ENCODE measurements at regions not wholly inside any gene's neighbourhood (a gene's known extent, or its start where the extent isn't known, plus 50 kb on each side); places are given as distances from the start of the nearest gene placed in this dataset.
"Not testable (repeated sequence)": the region's sequence is repeated elsewhere in the genome, so short reads cannot be mapped to it uniquely, and the experiment has no call there.

- WGBS (ENCODE audit: insufficient coverage, low lambda C conversion rate), result no CpG with 5 or more reads among the region's 5 CpGs
- Histone ChIP-seq H3K36me3 (ENCODE audit: control insufficient read depth, insufficient read depth, low read length) (no peaks in the 10 kb centered on the region), H3K4me1 (ENCODE audit: control insufficient read depth, insufficient read depth, low read length) (no peaks in the 10 kb centered on the region), H3K27me3 (ENCODE audit: control insufficient read depth, insufficient read depth, low read length) (no peaks in the 10 kb centered on the region), H3K27ac (ENCODE audit: low read length) (no peak overlapping the region), H3K9me3 (ENCODE audit: control insufficient read depth, low read depth, low read length) (no peaks in the 10 kb centered on the region), H3K4me3 (ENCODE audit: low read length) (no peak overlapping the region)
- peak in 1 of 2 donors; percentile 17 for DNase-seq
Observed at GRCh38 chrX:131402124-131402811, 113.2 kb upstream of the IGSF1 start.

DNA sequence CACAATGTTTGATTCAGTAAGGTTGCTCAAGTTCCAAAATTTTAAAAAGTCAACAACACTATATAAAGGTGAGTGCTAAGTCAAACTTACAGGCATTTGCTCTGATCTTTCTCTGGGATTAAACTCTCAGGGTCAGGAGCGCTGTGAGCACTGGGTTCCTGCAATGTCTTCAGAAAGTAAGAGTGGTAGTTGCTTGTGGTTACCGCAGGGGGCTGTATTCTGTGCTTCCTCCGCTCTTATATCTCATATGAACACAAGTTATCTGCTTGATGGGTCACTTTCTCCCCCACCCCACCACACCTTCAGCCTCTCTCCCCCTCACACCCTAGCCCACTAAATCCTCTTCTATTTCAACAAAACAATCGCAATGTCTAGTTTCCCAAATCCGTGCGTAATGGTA lies 116.4 kb upstream of the IGSF1 start:
- H3K36me3 ChIP-seq (ENCODE audit: control insufficient read depth, insufficient read depth, low read length), result no peaks in the 10 kb centered on the region
- H3K27me3 ChIP-seq (ENCODE audit: control insufficient read depth, insufficient read depth, low read length), result no peaks in the 10 kb centered on the region
- no peak overlapping the region for H3K27ac ChIP-seq (ENCODE audit: low read length)
- H3K4me1 ChIP-seq (ENCODE audit: control insufficient read depth, insufficient read depth, low read length), result no peaks in the 10 kb centered on the region
- H3K4me3 ChIP-seq (ENCODE audit: low read length), result no peak overlapping the region
- DNase-seq, result no peak
- WGBS (ENCODE audit: insufficient coverage, low lambda C conversion rate), result 0% methylated on average over 1 of the region's 6 CpGs
- H3K9me3 ChIP-seq (ENCODE audit: control insufficient read depth, low read depth, low read length), result no peaks in the 10 kb centered on the region

GRCh38 chrX:131424895-131425294 lies 119.0 kb upstream of the OR13H1 start:
- WGBS (ENCODE audit: insufficient coverage, low lambda C conversion rate), result no CpG with 5 or more reads among the region's 2 CpGs
- peaks cover 2% of the 10 kb centered on the region for H3K9me3 ChIP-seq (ENCODE audit: control insufficient read depth, low read depth, low read length)
- H3K27ac ChIP-seq (ENCODE audit: low read length), result no peak overlapping the region
- DNase-seq, result no peak
- no peaks in the 10 kb centered on the region for H3K4me1 ChIP-seq (ENCODE audit: control insufficient read depth, insufficient read depth, low read length)
- no peaks in the 10 kb centered on the region for H3K27me3 ChIP-seq (ENCODE audit: control insufficient read depth, insufficient read depth, low read length)
- H3K36me3 ChIP-seq (ENCODE audit: control insufficient read depth, insufficient read depth, low read length), result no peaks in the 10 kb centered on the region
- H3K4me3 ChIP-seq (ENCODE audit: low read length), result no peak overlapping the region

DNA sequence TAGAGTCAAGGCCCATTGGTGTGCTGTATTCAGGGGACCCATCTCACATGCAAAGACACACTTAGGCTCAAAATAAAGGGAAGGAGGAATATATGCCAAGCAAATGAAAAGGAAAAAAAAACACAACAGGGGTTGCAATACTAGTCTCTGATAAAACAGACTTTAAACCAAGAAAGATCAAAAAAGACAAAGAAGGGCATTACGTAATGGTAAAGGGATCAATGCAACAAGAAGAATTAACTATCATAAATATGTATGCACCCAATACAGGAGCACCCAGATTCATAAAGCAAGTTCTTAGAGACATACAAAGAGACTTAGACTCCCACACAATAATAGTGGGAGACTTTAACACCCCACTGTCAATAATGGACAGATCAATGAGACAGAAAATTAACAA lies 113.4 kb upstream of the OR13H1 start:
- not testable (repeated sequence) for H3K36me3 ChIP-seq (ENCODE audit: control insufficient read depth, insufficient read depth, low read length); H3K9me3 ChIP-seq (ENCODE audit: control insufficient read depth, low read depth, low read length); DNase-seq; H3K4me1 ChIP-seq (ENCODE audit: control insufficient read depth, insufficient read depth, low read length); H3K27ac ChIP-seq (ENCODE audit: low read length); H3K27me3 ChIP-seq (ENCODE audit: control insufficient read depth, insufficient read depth, low read length); H3K4me3 ChIP-seq (ENCODE audit: low read length)
- no CpG with 5 or more reads among the region's 1 CpG for WGBS (ENCODE audit: insufficient coverage, low lambda C conversion rate)

GRCh38 chrX:131441033-131441432 lies 102.8 kb upstream of the OR13H1 start:
- peak; percentile 3 to 26 for DNase-seq
- no CpG with 5 or more reads among the region's 2 CpGs for WGBS (ENCODE audit: insufficient coverage, low lambda C conversion rate)
- no peak overlapping the region for H3K4me3 ChIP-seq (ENCODE audit: low read length)
- H3K27ac ChIP-seq (ENCODE audit: low read length), result no peak overlapping the region
- no peaks in the 10 kb centered on the region for H3K9me3 ChIP-seq (ENCODE audit: control insufficient read depth, low read depth, low read length)
- H3K27me3 ChIP-seq (ENCODE audit: control insufficient read depth, insufficient read depth, low read length), result no peaks in the 10 kb centered on the region
- no peaks in the 10 kb centered on the region for H3K36me3 ChIP-seq (ENCODE audit: control insufficient read depth, insufficient read depth, low read length)
- H3K4me1 ChIP-seq (ENCODE audit: control insufficient read depth, insufficient read depth, low read length), result no peaks in the 10 kb centered on the region

GRCh38 chrX:131445955-131446354 lies 97.9 kb upstream of the OR13H1 start:
- no CpG with 5 or more reads among the region's 2 CpGs for WGBS (ENCODE audit: insufficient coverage, low lambda C conversion rate)
- no peak overlapping the region for H3K27ac ChIP-seq (ENCODE audit: low read length)
- H3K4me1 ChIP-seq (ENCODE audit: control insufficient read depth, insufficient read depth, low read length), result no peaks in the 10 kb centered on the region
- DNase-seq, result no peak
- H3K4me3 ChIP-seq (ENCODE audit: low read length), result no peak overlapping the region
- H3K36me3 ChIP-seq (ENCODE audit: control insufficient read depth, insufficient read depth, low read length), result no peaks in the 10 kb centered on the region
- no peaks in the 10 kb centered on the region for H3K9me3 ChIP-seq (ENCODE audit: control insufficient read depth, low read depth, low read length)
- no peaks in the 10 kb centered on the region for H3K27me3 ChIP-seq (ENCODE audit: control insufficient read depth, insufficient read depth, low read length)

- H3K4me3 ChIP-seq (ENCODE audit: low read length); H3K4me1 ChIP-seq (ENCODE audit: control insufficient read depth, insufficient read depth, low read length); H3K27me3 ChIP-seq (ENCODE audit: control insufficient read depth, insufficient read depth, low read length); H3K9me3 ChIP-seq (ENCODE audit: control insufficient read depth, low read depth, low read length); H3K27ac ChIP-seq (ENCODE audit: low read length); DNase-seq; H3K36me3 ChIP-seq (ENCODE audit: control insufficient read depth, insufficient read depth, low read length): not testable (repeated sequence)
- WGBS (ENCODE audit: insufficient coverage, low lambda C conversion rate), result no CpG with 5 or more reads among the region's 10 CpGs
Observed at GRCh38 chrX:131461855-131462254, 82.0 kb upstream of the OR13H1 start.

DNA sequence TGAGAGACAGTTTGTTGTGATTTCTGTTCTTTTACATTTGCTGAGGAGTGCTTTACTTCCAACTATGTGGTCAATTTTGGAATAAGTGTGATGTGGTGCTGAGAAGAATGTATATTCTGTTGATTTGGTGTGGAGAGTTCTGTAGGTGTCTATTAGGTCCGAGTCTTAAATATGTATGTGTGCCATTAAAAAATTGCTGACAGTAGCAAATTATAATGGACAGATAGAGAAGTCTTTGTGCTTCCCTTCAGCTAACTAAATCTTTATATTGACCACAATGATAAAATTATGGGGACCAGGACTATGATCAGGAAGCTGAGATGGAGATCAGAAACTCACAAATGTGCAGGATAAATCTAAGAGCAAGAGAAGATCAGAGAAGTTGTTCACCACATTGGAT lies 70.1 kb upstream of the OR13H1 start:
- not testable (repeated sequence) for H3K27ac ChIP-seq (ENCODE audit: low read length); H3K9me3 ChIP-seq (ENCODE audit: control insufficient read depth, low read depth, low read length); H3K36me3 ChIP-seq (ENCODE audit: control insufficient read depth, insufficient read depth, low read length); DNase-seq; H3K4me1 ChIP-seq (ENCODE audit: control insufficient read depth, insufficient read depth, low read length); H3K27me3 ChIP-seq (ENCODE audit: control insufficient read depth, insufficient read depth, low read length); H3K4me3 ChIP-seq (ENCODE audit: low read length)
- WGBS (ENCODE audit: insufficient coverage, low lambda C conversion rate), result no CpG with 5 or more reads among the region's 1 CpG

DNA sequence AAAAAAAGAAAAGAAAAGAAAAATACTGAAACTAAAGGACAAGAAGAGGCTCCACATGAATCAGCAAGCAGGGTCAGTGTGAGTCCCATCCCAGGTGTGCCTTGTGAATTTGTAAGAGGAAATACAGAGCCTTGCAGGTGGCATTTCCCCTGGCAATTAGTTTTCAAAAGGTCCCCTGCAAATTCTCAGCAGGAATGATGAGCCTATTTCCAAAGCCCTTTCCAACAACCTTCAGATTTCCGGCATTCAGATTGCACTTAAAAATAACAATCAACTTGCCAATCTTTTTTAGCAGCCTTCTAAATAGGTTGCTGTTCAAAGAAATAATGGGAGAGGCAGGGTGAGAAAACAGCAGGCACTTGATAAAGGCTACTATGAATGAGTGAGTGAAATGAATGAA lies 66.4 kb upstream of the OR13H1 start:
- Histone ChIP-seq H3K4me3 (ENCODE audit: low read length) (no peak overlapping the region), H3K27ac (ENCODE audit: low read length) (no peak overlapping the region), H3K4me1 (ENCODE audit: control insufficient read depth, insufficient read depth, low read length) (no peaks in the 10 kb centered on the region), H3K36me3 (ENCODE audit: control insufficient read depth, insufficient read depth, low read length) (no peaks in the 10 kb centered on the region), H3K9me3 (ENCODE audit: control insufficient read depth, low read depth, low read length) (no peaks in the 10 kb centered on the region), H3K27me3 (ENCODE audit: control insufficient read depth, insufficient read depth, low read length) (no peaks in the 10 kb centered on the region)
- no peak for DNase-seq
- WGBS (ENCODE audit: insufficient coverage, low lambda C conversion rate), result no CpG with 5 or more reads among the region's 1 CpG
